ENCODE measurements at regions not wholly inside any gene's neighbourhood (a gene's known extent, or its start where the extent isn't known, plus 50 kb on each side); places are given as distances from the start of the nearest gene placed in this dataset.

- no peak for TF ChIP-seq CTCF (conservative IDR thresholded peaks at IDR 0.05)
- H3K27ac ChIP-seq = no peak overlapping the region
These were observed 507.1 kb downstream of the PLPP3 start for GRCh38 chr1:56072310-56072709.

GRCh38 chr1:56071351-56071750 lies 508.0 kb downstream of the PLPP3 start:
- TF ChIP-seq CTCF (conservative IDR thresholded peaks at IDR 0.05) = no peak

GRCh38 chr1:56070601-56071000 lies 508.8 kb downstream of the PLPP3 start:
- no peak for TF ChIP-seq CTCF (conservative IDR thresholded peaks at IDR 0.05)
- H3K27ac ChIP-seq = no peak overlapping the region

More at GRCh38 chr1:56071351-56071750, 508.0 kb downstream of the PLPP3 start:
- H3K27ac ChIP-seq = no peak overlapping the region

GRCh38 chr1:56069824-56070223 lies 509.5 kb downstream of the PLPP3 start:
- H3K27ac ChIP-seq = no peak overlapping the region
- TF ChIP-seq CTCF (conservative IDR thresholded peaks at IDR 0.05) = no peak

- no peak overlapping the region for H3K27ac ChIP-seq
- no peak for TF ChIP-seq CTCF (conservative IDR thresholded peaks at IDR 0.05)
These were observed 510.5 kb downstream of the PLPP3 start for GRCh38 chr1:56068908-56069307.

GRCh38 chr1:56068210-56068609 lies 511.2 kb downstream of the PLPP3 start:
- H3K27ac ChIP-seq = no peak overlapping the region
- no peak for TF ChIP-seq CTCF (conservative IDR thresholded peaks at IDR 0.05)

GRCh38 chr1:56065729-56066128 lies 513.6 kb downstream of the PLPP3 start:
- no peak overlapping the region for H3K27ac ChIP-seq
- no peak for TF ChIP-seq CTCF (conservative IDR thresholded peaks at IDR 0.05)

GRCh38 chr1:56064705-56065104 lies 514.7 kb downstream of the PLPP3 start:
- no peak for TF ChIP-seq CTCF (conservative IDR thresholded peaks at IDR 0.05)
- no peak overlapping the region for H3K27ac ChIP-seq

All from VCaP (cell line).